SH-SY5Y (cell line): ENCODE measurements at regions not wholly inside any gene's neighbourhood (a gene's known extent, or its start where the extent isn't known, plus 50 kb on each side); places are given as distances from the start of the nearest gene placed in this dataset.

Experiments used
- GATA2 ChIP-seq: IDR thresholded peaks from 2 replicates; pipeline ENCODE4 v1.6.1; 2011; ENCODE audit warnings: mild to moderate bottlenecking, low read depth, low read length
- GATA3 ChIP-seq: IDR thresholded peaks from 2 replicates; pipeline ENCODE4 v1.6.1; 2011; ENCODE audit warnings: low read depth, mild to moderate bottlenecking, low read length, moderate library complexity

- TF ChIP-seq GATA3 (no peak), GATA2 (no peak)
Measured at GRCh38 chr2:221142341-221142740, 429.8 kb downstream of the EPHA4 start.
